ENCODE measurements at regions not wholly inside any gene's neighbourhood (a gene's known extent, or its start where the extent isn't known, plus 50 kb on each side); places are given as distances from the start of the nearest gene placed in this dataset.

GRCh38 chr2:188145885-188146284 is 145.8 kb upstream of the GULP1 start:
- Histone ChIP-seq H2BK15ac (replicated peaks; ENCODE audit: low read depth) (no peak overlapping the region), H2BK120ac (ENCODE audit: low read depth, low read length) (no peak overlapping the region), H3K27me3 (ENCODE audit: insufficient read depth, low read length, poor library complexity) (no peaks in the 10 kb centered on the region), H3K4me3 (ENCODE audit: low read length) (no peak overlapping the region), H3K79me1 (ENCODE audit: low read length) (no peaks in the 10 kb centered on the region), H3K56ac (ENCODE audit: low read length) (no peak overlapping the region), H3K79me2 (ENCODE audit: control insufficient read depth, insufficient read depth, low read length) (no peaks in the 10 kb centered on the region), H4K5ac (ENCODE audit: low read length) (no peak overlapping the region), H2BK5ac (ENCODE audit: low read length) (no peak overlapping the region), H2AK5ac (ENCODE audit: low read length) (no peak overlapping the region), H3K23ac (ENCODE audit: low read length) (no peak overlapping the region), H3K36me3 (ENCODE audit: control insufficient read depth, insufficient read depth, low read length) (no peaks in the 10 kb centered on the region), H3K9ac (ENCODE audit: low read length) (no peak overlapping the region), H3K4me2 (ENCODE audit: low read length) (no peak overlapping the region), H3K4me1 (ENCODE audit: control insufficient read depth, low read depth, low read length) (peaks cover 4% of the 10 kb centered on the region), H3K4ac (ENCODE audit: low read depth, low read length) (no peak overlapping the region), H3K18ac (ENCODE audit: low read length) (no peak overlapping the region), H3K27ac (ENCODE audit: low read depth, low read length) (no peak overlapping the region), H4K8ac (ENCODE audit: low read depth, low read length) (no peak overlapping the region)
- WGBS (ENCODE audit: extremely low coverage, insufficient coverage, low lambda C conversion rate): no CpG with 5 or more reads among the region's 1 CpG
- DNase-seq: peak; percentile 76

DNA sequence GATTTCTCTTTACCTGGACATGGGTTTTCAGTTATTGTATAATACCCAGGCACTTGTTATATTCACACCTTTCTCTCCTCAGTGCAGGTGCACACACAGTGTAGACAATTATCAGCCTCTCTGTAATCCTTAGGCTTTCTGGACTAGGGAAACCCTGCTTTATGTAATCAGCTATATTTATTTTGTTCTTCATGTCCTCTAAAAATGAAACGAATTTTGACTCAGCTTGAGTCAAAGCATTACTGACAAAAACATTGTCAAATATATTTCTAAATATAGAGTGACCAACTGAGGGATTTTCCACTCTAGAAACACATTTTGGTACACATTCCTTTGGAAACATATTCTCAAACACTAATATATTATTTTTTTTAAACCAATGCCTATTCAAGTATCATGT is 144.8 kb upstream of the GULP1 start:
- Histone ChIP-seq H2BK120ac (ENCODE audit: low read depth, low read length) (no peak overlapping the region), H3K4ac (ENCODE audit: low read depth, low read length) (no peak overlapping the region), H3K79me1 (ENCODE audit: low read length) (no peaks in the 10 kb centered on the region), H3K4me1 (ENCODE audit: control insufficient read depth, low read depth, low read length) (peaks cover 4% of the 10 kb centered on the region), H3K9ac (ENCODE audit: low read length) (no peak overlapping the region), H3K79me2 (ENCODE audit: control insufficient read depth, insufficient read depth, low read length) (no peaks in the 10 kb centered on the region), H2BK5ac (ENCODE audit: low read length) (no peak overlapping the region), H2BK15ac (replicated peaks; ENCODE audit: low read depth) (no peak overlapping the region), H3K27me3 (ENCODE audit: insufficient read depth, low read length, poor library complexity) (no peaks in the 10 kb centered on the region), H4K8ac (ENCODE audit: low read depth, low read length) (no peak overlapping the region), H4K5ac (ENCODE audit: low read length) (no peak overlapping the region), H3K56ac (ENCODE audit: low read length) (no peak overlapping the region), H3K4me3 (ENCODE audit: low read length) (no peak overlapping the region), H3K4me2 (ENCODE audit: low read length) (no peak overlapping the region), H3K23ac (ENCODE audit: low read length) (no peak overlapping the region), H3K27ac (ENCODE audit: low read depth, low read length) (no peak overlapping the region), H2AK5ac (ENCODE audit: low read length) (no peak overlapping the region), H3K36me3 (ENCODE audit: control insufficient read depth, insufficient read depth, low read length) (no peaks in the 10 kb centered on the region), H3K18ac (ENCODE audit: low read length) (no peak overlapping the region)
- WGBS (ENCODE audit: extremely low coverage, insufficient coverage, low lambda C conversion rate): no CpG with 5 or more reads among the region's 1 CpG
- no peak for DNase-seq

GRCh38 chr2:188151670-188152069 is 140.0 kb upstream of the GULP1 start:
- no peak overlapping the region for H2AK5ac ChIP-seq (ENCODE audit: low read length)
- WGBS (ENCODE audit: extremely low coverage, insufficient coverage, low lambda C conversion rate): no CpG with 5 or more reads among the region's 1 CpG
- no peak overlapping the region for H3K18ac ChIP-seq (ENCODE audit: low read length)
- no peak overlapping the region for H3K56ac ChIP-seq (ENCODE audit: low read length)
- H3K36me3 ChIP-seq (ENCODE audit: control insufficient read depth, insufficient read depth, low read length): no peaks in the 10 kb centered on the region
- H3K27me3 ChIP-seq (ENCODE audit: insufficient read depth, low read length, poor library complexity): no peaks in the 10 kb centered on the region
- H3K4me1 ChIP-seq (ENCODE audit: control insufficient read depth, low read depth, low read length): peaks cover 2% of the 10 kb centered on the region
- H3K27ac ChIP-seq (ENCODE audit: low read depth, low read length): no peak overlapping the region
- H2BK120ac ChIP-seq (ENCODE audit: low read depth, low read length): no peak overlapping the region
- no peak overlapping the region for H4K8ac ChIP-seq (ENCODE audit: low read depth, low read length)
- no peaks in the 10 kb centered on the region for H3K79me1 ChIP-seq (ENCODE audit: low read length)
- H3K4me3 ChIP-seq (ENCODE audit: low read length): no peak overlapping the region
- H3K9ac ChIP-seq (ENCODE audit: low read length): no peak overlapping the region
- no peak overlapping the region for H3K4ac ChIP-seq (ENCODE audit: low read depth, low read length)
- H4K5ac ChIP-seq (ENCODE audit: low read length): no peak overlapping the region
- H2BK15ac ChIP-seq (replicated peaks; ENCODE audit: low read depth): no peak overlapping the region
- no peak overlapping the region for H2BK5ac ChIP-seq (ENCODE audit: low read length)
- no peak overlapping the region for H3K23ac ChIP-seq (ENCODE audit: low read length)
- no peaks in the 10 kb centered on the region for H3K79me2 ChIP-seq (ENCODE audit: control insufficient read depth, insufficient read depth, low read length)
- no peak for DNase-seq
- H3K4me2 ChIP-seq (ENCODE audit: low read length): no peak overlapping the region

DNA sequence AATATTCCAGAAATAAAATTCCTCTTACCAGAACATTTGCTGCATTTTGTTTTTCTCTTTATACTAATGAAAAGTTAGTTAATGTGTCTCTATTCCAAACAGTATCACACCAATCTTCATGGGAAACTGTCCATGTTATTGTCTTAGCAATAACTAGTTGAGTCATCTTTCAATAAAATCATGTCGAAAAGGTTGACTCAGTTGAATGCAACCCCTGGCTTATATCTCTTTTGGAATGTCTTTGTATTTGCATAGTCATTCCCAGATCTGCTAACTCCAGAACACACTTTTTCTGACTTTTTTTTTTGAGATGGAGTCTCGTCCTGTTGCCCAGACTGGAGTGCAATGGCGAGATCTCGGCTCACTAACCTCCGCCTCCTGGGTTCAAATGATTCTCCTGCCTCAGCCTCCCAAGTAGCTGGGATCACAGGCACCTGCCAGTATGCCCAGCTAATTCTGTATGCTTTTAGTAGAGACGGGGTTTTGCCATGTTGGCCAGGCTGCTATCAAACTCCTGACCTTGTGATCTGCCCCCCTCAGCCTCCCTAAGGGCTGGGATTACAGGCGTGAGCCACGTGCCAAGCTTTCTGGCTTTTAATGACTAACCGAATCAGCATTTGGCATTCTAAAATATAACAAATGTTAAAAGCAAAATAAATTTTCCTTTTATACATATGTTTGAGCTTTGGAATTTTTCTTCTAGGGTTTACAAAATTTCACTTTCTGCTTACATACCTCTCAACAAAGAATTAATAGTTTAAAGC is 133.2 kb upstream of the GULP1 start:
- no peaks in the 10 kb centered on the region for H3K36me3 ChIP-seq (ENCODE audit: control insufficient read depth, insufficient read depth, low read length)
- no peaks in the 10 kb centered on the region for H3K27me3 ChIP-seq (ENCODE audit: insufficient read depth, low read length, poor library complexity)
- no peak overlapping the region for H2BK120ac ChIP-seq (ENCODE audit: low read depth, low read length)
- H3K56ac ChIP-seq (ENCODE audit: low read length): no peak overlapping the region
- no peak overlapping the region for H3K18ac ChIP-seq (ENCODE audit: low read length)
- no peaks in the 10 kb centered on the region for H3K79me2 ChIP-seq (ENCODE audit: control insufficient read depth, insufficient read depth, low read length)
- H3K4me2 ChIP-seq (ENCODE audit: low read length): no peak overlapping the region
- no CpG with 5 or more reads among the region's 9 CpGs for WGBS (ENCODE audit: extremely low coverage, insufficient coverage, low lambda C conversion rate)
- no peak overlapping the region for H3K9ac ChIP-seq (ENCODE audit: low read length)
- H3K27ac ChIP-seq (ENCODE audit: low read depth, low read length): no peak overlapping the region
- no peak overlapping the region for H3K4me3 ChIP-seq (ENCODE audit: low read length)
- no peak overlapping the region for H4K8ac ChIP-seq (ENCODE audit: low read depth, low read length)
- H3K4me1 ChIP-seq (ENCODE audit: control insufficient read depth, low read depth, low read length): no peaks in the 10 kb centered on the region
- no peak overlapping the region for H2BK15ac ChIP-seq (replicated peaks; ENCODE audit: low read depth)
- H2AK5ac ChIP-seq (ENCODE audit: low read length): no peak overlapping the region
- no peak for DNase-seq
- H3K23ac ChIP-seq (ENCODE audit: low read length): no peak overlapping the region
- no peak overlapping the region for H3K4ac ChIP-seq (ENCODE audit: low read depth, low read length)
- H3K79me1 ChIP-seq (ENCODE audit: low read length): no peaks in the 10 kb centered on the region
- no peak overlapping the region for H2BK5ac ChIP-seq (ENCODE audit: low read length)
- no peak overlapping the region for H4K5ac ChIP-seq (ENCODE audit: low read length)

- Histone ChIP-seq H3K4me3 (ENCODE audit: low read length) (no peak overlapping the region), H3K56ac (ENCODE audit: low read length) (no peak overlapping the region), H3K4me1 (ENCODE audit: control insufficient read depth, low read depth, low read length) (no peaks in the 10 kb centered on the region), H3K18ac (ENCODE audit: low read length) (no peak overlapping the region), H2BK15ac (replicated peaks; ENCODE audit: low read depth) (no peak overlapping the region), H3K79me1 (ENCODE audit: low read length) (no peaks in the 10 kb centered on the region), H2BK120ac (ENCODE audit: low read depth, low read length) (no peak overlapping the region), H3K27ac (ENCODE audit: low read depth, low read length) (no peak overlapping the region), H3K23ac (ENCODE audit: low read length) (no peak overlapping the region), H3K27me3 (ENCODE audit: insufficient read depth, low read length, poor library complexity) (no peaks in the 10 kb centered on the region), H3K4me2 (ENCODE audit: low read length) (no peak overlapping the region), H3K4ac (ENCODE audit: low read depth, low read length) (no peak overlapping the region), H4K5ac (ENCODE audit: low read length) (no peak overlapping the region), H2BK5ac (ENCODE audit: low read length) (no peak overlapping the region), H4K8ac (ENCODE audit: low read depth, low read length) (no peak overlapping the region), H3K79me2 (ENCODE audit: control insufficient read depth, insufficient read depth, low read length) (no peaks in the 10 kb centered on the region), H3K9ac (ENCODE audit: low read length) (no peak overlapping the region), H2AK5ac (ENCODE audit: low read length) (no peak overlapping the region), H3K36me3 (ENCODE audit: control insufficient read depth, insufficient read depth, low read length) (no peaks in the 10 kb centered on the region)
- DNase-seq: no peak
- no CpG with 5 or more reads among the region's 2 CpGs for WGBS (ENCODE audit: extremely low coverage, insufficient coverage, low lambda C conversion rate)
These were observed 132.2 kb upstream of the GULP1 start for GRCh38 chr2:188159484-188159883.

DNA sequence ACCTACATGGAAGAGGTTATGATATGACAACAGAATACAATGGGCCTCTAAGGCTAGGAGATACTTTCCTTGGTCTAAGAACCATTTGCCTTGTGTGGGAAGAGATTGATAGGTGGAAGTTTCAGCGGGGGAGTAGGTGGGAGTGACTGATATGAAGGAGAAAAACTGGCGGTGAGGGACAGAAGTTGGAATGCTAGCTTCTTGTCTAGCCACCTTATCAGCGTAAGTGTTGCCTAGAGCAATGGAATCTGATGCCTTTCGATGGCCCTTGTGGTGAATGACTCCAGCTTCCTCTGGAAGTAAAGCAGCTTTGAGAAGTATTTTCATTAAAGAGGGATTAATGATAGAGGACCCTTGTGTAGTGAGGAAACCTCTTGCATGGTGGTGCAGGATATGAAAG is 121.3 kb upstream of the GULP1 start:
- no CpG with 5 or more reads among the region's 4 CpGs for WGBS (ENCODE audit: extremely low coverage, insufficient coverage, low lambda C conversion rate)
- no peak overlapping the region for H2AK5ac ChIP-seq (ENCODE audit: low read length)
- no peaks in the 10 kb centered on the region for H3K27me3 ChIP-seq (ENCODE audit: insufficient read depth, low read length, poor library complexity)
- H3K18ac ChIP-seq (ENCODE audit: low read length): no peak overlapping the region
- H2BK15ac ChIP-seq (replicated peaks; ENCODE audit: low read depth): no peak overlapping the region
- no peak overlapping the region for H3K4ac ChIP-seq (ENCODE audit: low read depth, low read length)
- no peak overlapping the region for H4K8ac ChIP-seq (ENCODE audit: low read depth, low read length)
- H3K56ac ChIP-seq (ENCODE audit: low read length): no peak overlapping the region
- H4K5ac ChIP-seq (ENCODE audit: low read length): no peak overlapping the region
- no peak overlapping the region for H3K9ac ChIP-seq (ENCODE audit: low read length)
- peak; percentile 80 for DNase-seq
- no peak overlapping the region for H3K27ac ChIP-seq (ENCODE audit: low read depth, low read length)
- no peak overlapping the region for H2BK5ac ChIP-seq (ENCODE audit: low read length)
- no peaks in the 10 kb centered on the region for H3K36me3 ChIP-seq (ENCODE audit: control insufficient read depth, insufficient read depth, low read length)
- H3K23ac ChIP-seq (ENCODE audit: low read length): no peak overlapping the region
- peaks cover 2% of the 10 kb centered on the region for H3K4me1 ChIP-seq (ENCODE audit: control insufficient read depth, low read depth, low read length)
- no peaks in the 10 kb centered on the region for H3K79me1 ChIP-seq (ENCODE audit: low read length)
- no peak overlapping the region for H2BK120ac ChIP-seq (ENCODE audit: low read depth, low read length)
- no peaks in the 10 kb centered on the region for H3K79me2 ChIP-seq (ENCODE audit: control insufficient read depth, insufficient read depth, low read length)
- H3K4me3 ChIP-seq (ENCODE audit: low read length): no peak overlapping the region
- H3K4me2 ChIP-seq (ENCODE audit: low read length): no peak overlapping the region
